SIG-M5 treated with dmso at 0.1 percent for 504 hours (cell line): ENCODE measurements at regions not wholly inside any gene's neighbourhood (a gene's known extent, or its start where the extent isn't known, plus 50 kb on each side); places are given as distances from the start of the nearest gene placed in this dataset.
A peak's percentile ranks its signal among the peaks of the same experiment; 100 is the strongest.

Experiments
- DNase-seq: peaks from one replicate; lab custom pipeline; 2025; ENCODE audit not compliant: unreplicated experiment; lab: John Stamatoyannopoulos, UW

DNA sequence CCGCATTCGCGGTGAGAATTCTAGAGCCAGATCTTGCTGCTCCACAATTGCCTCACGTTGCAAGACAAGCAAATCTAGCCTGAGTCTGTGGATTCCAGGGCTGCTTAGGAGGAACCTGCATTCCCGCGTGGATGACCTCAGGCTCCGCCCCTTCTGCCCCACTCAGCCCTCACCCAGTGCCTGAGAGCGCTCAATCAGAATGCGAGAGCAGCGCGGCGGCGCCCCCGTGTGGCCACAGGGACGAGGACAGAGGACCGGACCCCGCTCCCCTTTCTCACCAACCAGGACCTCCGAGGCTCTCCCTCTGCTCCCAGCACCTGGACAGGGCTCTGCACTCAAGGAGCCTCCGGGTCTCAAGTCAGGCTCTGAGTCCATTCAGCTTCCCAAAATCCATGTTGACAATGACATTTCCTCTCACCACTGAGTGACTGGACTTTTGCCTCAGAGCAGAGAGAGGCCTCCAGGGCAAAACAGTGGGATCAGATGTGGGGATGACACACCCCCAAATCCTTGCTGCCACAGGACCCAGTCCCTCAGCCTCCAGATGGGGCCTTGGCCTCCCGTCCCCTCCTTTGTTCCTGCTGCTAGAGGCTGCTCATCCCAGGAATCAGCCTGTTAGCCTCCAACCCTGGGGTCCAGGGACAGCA lies 52.0 kb downstream of the RPP21 start:
- peak; percentile 46 for DNase-seq

- DNase-seq, result no peak
Observed at GRCh38 chr6:30397697-30398096, 52.7 kb downstream of the RPP21 start.

DNA sequence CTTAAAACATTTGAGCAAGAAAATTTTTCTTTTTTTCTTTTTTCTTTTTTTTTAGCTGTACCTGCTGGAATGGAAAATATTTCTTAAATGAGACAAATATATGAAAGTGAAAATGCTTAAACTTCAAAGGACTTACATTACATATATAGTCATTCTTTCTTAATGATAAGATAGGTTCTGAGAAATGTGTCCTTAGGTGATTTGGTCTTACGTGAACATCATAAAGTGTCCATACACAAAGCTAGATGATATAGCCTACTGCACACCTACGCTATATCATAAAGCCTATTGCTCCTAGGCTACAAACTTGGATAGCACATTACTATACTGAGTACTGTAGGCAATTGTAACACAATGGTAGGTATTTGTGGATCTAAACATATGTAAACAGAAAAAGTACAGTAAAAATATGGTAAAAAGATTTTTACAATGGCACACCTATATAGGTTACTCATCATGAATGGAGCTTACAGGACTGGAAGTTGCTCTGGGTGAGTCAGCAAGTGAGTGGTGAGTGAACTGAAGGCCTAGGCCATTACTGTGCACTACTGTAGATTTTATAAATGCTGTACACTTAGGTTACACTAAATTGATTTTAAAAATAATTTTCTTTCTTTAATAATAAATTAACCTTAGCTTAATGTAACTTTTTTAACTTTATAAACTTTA lies 54.6 kb downstream of the RPP21 start:
- DNase-seq, result no peak

GRCh38 chr6:30405934-30406333 lies 61.0 kb downstream of the RPP21 start:
- no peak for DNase-seq

DNA sequence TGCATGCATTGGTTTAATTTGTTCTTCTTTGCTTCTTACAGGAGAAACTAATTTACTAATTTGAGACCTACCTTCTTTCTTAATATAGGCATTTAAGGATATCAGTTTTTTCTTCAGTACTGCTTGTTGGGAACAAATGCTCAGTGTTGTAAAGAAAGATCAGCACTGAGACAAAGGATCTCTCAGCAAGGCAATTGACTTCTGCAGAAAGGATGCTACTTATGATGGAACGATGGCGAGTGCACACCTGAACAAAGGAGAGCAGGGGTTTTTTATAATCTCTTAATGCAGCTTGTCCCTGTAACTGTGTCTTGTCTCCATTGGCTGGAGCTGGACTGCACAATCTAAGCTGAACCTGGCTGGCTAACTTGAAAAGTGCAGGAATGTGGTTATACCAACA lies 64.2 kb downstream of the RPP21 start:
- DNase-seq, result no peak

- DNase-seq, result peak; percentile 33
Observed at GRCh38 chr6:30411515-30412207, 66.7 kb downstream of the RPP21 start.

GRCh38 chr6:30418448-30418847 lies 70.9 kb upstream of the HLA-E start:
- DNase-seq, result no peak

DNA sequence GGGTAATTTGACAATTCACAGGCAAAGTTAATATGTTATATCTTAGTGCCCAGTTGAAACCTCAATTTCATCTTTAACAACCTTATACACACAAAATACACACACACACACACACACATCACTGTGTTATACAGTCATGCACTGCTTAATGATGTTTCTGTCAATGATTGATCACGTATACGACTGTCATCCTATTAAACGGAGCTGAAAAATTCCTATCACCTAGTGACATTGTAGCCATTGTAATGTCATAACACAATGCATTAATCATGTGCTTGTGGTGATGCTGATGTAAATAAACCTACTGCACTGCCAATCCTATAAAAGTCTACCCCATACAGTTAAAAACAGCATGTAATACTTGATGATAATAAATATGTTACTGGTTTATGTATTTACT lies 64.8 kb upstream of the HLA-E start:
- DNase-seq, result no peak
